ENCODE measurements at regions not wholly inside any gene's neighbourhood (a gene's known extent, or its start where the extent isn't known, plus 50 kb on each side); places are given as distances from the start of the nearest gene placed in this dataset.

DNA sequence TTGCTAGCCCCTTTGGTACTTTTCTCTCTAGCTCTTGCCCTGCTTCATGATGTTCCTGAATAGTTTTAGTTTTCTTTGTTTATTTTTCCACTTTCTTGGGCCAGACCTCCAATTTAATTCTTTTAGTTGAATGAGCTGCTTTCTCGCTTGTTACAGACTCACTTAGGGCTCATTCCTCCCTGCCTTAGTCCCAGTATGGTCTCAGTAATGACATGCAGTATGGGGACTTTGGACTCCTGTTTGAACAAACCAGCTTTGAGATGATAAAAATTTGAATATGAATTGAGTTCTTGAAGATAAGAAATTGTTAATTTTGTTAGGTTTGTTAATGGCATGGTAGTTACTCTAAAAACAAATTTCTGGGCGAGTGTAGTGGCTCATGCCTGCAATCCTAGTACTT lies 284.8 kb upstream of the DMRT1 start:
- no peak for DNase-seq (ENCODE audit: low read depth)
- TF ChIP-seq, protein P1, sequence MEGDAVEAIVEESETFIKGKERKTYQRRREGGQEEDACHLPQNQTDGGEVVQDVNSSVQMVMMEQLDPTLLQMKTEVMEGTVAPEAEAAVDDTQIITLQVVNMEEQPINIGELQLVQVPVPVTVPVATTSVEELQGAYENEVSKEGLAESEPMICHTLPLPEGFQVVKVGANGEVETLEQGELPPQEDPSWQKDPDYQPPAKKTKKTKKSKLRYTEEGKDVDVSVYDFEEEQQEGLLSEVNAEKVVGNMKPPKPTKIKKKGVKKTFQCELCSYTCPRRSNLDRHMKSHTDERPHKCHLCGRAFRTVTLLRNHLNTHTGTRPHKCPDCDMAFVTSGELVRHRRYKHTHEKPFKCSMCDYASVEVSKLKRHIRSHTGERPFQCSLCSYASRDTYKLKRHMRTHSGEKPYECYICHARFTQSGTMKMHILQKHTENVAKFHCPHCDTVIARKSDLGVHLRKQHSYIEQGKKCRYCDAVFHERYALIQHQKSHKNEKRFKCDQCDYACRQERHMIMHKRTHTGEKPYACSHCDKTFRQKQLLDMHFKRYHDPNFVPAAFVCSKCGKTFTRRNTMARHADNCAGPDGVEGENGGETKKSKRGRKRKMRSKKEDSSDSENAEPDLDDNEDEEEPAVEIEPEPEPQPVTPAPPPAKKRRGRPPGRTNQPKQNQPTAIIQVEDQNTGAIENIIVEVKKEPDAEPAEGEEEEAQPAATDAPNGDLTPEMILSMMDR (IDR thresholded peaks at IDR 0.05; ENCODE audit: low read length, missing control alignments) = no peak

DNA sequence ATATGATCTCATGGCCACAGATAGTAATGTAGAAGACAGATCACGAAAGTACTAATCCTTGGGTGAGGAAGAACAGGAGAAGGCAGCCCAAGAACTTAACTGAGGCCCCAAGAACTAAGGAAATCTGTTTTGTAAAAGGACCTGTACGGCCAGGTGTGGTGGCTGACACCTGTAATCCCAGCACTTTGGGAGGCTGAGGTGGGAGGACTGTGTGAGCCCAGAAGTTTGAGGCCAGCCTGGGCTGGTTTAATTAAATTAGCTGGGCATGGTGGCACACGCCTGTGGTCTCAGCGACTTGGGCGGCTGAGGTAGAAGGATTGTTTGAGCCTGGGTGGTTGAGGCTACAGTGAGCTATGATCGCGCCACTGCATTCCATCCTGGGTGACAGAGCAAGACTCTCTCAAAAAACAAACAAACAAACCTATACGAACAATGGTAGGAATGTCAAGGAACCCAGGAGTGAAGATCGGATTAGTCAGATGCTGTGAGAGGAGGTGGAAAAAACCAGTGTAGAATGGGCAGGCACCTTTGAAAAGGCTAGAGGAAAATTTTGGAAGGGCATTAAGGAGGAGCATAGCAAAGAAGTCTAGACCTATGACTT lies 283.8 kb upstream of the DMRT1 start:
- DNase-seq (ENCODE audit: low read depth) = peak; percentile 9
- no peak overlapping the region for H3K4me3 ChIP-seq (replicated peaks; ENCODE audit: low read depth, low read length)
- TF ChIP-seq, protein P1 (IDR thresholded peaks at IDR 0.05; ENCODE audit: low read length, missing control alignments) = no peak

More for the DNA sequence above, 284.8 kb upstream of the DMRT1 start:
- no peak overlapping the region for H3K4me3 ChIP-seq (replicated peaks; ENCODE audit: low read depth, low read length)

DNA sequence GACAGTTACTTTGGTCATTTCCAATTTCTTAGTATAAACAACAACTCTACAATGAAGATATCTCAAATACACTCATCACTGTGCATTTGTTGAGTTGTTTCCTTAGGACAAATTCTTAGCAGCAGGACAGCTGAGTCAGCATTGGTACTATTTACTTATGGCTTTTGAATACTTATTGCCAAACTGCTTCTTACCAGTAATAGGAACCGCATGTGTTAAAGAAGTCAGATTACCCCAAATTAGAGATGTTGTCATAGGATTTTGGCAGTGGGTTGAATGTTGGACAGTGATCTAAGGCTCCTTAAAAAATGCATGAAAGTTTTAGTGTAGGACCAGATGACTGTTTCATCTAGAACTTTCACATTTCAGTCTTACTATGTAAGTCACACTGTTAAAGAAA lies 280.1 kb upstream of the DMRT1 start:
- DNase-seq (ENCODE audit: low read depth) = peak; percentile 18
- TF ChIP-seq, protein P1 (IDR thresholded peaks at IDR 0.05; ENCODE audit: low read length, missing control alignments) = no peak
- no peak overlapping the region for H3K4me3 ChIP-seq (replicated peaks; ENCODE audit: low read depth, low read length)

DNA sequence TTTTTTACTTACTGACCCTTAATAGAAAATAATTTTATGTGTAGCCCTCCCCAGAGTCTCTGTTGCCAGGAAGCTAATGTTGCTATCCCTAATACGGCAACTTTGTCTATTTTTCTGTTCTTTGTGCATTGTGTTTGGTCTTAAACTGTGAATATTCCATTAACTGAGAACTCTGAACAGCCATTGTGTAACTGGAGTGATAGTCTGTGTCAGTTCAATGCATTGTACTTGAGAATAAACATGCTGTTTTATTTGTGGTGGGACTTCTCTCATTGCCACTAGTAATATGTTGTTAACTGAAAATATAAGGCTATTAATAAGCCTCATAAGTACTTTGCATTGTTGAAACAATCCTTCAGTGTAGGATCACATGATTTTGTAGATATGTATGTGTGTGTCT lies 278.3 kb upstream of the DMRT1 start:
- no peak for DNase-seq (ENCODE audit: low read depth)
- TF ChIP-seq, protein P1 (IDR thresholded peaks at IDR 0.05; ENCODE audit: low read length, missing control alignments) = no peak
- H3K4me3 ChIP-seq (replicated peaks; ENCODE audit: low read depth, low read length) = no peak overlapping the region

DNA sequence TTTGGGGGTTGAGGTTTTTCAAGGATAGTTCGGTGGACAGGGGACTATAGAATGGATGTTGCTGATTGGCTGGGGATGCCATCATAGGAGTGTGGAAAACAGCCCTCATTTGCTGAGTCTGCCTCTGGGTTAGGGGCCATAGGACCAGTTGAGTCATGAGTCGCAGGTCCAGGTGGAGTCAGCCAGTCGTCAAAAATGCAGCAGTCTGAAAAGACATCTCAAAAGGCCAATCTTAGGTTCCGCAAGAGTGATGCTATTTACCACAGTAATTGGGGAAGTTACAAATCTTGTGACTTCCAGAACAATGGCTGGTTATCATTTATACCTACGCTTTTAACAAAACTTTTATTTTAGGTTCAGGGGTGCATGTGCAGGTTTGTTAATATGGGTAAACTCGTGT lies 276.0 kb upstream of the DMRT1 start:
- TF ChIP-seq, protein P1 (IDR thresholded peaks at IDR 0.05; ENCODE audit: low read length, missing control alignments) = no peak
- no peak for DNase-seq (ENCODE audit: low read depth)
- H3K4me3 ChIP-seq (replicated peaks; ENCODE audit: low read depth, low read length) = no peak overlapping the region

DNA sequence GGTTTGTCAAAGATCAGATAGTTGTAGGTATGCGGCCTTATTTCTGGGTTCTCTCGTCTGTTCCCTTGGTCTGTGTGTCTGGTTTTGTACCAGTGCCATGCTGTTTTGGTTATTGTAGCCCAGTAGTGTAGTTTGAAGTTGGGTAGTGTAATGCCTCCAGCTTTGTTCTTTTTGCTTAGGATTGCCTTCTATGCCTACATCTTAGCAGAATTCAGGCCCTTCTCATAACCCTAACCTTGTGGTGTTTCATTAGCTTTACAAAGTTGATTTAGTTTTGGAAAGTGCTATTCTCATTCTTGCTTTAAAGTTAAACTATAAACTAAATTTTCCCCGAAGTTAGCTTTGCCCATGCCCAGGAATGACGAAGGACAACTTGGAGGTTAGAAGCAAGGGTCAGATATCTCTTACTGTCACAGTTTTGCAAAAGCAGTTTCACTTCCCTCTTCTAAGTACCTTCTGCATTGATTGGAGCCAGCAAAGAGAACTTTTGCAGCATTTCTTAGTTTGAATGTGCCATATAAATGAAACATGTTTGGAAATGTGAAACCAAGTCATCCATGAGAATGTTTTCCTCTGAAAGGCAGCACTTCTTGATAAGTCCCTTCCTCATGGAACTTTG lies 274.3 kb upstream of the DMRT1 start:
- DNase-seq (ENCODE audit: low read depth) = no peak
- no peak overlapping the region for H3K4me3 ChIP-seq (replicated peaks; ENCODE audit: low read depth, low read length)
- TF ChIP-seq, protein P1 (IDR thresholded peaks at IDR 0.05; ENCODE audit: low read length, missing control alignments) = no peak
